Stimulated activated CD8-positive, alpha-beta memory T cell treated with anti-CD3 and anti-CD28 coated beads, Interleukin-15, amount 100 ng/mL, for 24 hours (primary cell): ENCODE measurements at regions not wholly inside any gene's neighbourhood (a gene's known extent, or its start where the extent isn't known, plus 50 kb on each side); places are given as distances from the start of the nearest gene placed in this dataset.

ENCODE experiments used
- DNase-seq: peaks from one replicate; pipeline ENCODE4 v3.0.0-alpha.2; 2020; ENCODE audit warnings: low read depth

GRCh38 chr7:136665878-136666509 lies 202.5 kb upstream of the CHRM2 start:
- DNase-seq, result no peak

- no peak for DNase-seq
Measured at GRCh38 chr7:136664537-136664936, 203.9 kb upstream of the CHRM2 start.

DNA sequence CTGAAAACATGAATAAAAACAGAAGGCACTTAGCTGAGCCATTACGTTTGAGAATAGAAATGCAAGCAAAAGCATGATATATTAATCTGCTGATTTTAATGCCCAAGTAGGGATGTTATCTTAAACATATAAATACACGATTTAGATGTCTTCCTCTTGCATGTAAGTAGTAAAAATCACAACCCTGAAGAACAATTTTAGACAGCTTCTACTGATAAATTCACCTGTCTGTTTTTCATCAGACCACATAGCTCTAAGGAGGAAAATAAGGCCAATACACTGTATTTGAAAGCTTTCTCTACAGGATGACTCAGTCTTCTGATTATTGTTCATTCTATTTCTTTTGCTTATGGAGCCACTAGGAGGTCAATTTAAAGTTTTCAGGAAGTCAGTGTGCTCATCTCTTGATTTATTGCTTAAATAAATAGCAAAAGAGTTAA lies 210.9 kb upstream of the CHRM2 start:
- no peak for DNase-seq

DNA sequence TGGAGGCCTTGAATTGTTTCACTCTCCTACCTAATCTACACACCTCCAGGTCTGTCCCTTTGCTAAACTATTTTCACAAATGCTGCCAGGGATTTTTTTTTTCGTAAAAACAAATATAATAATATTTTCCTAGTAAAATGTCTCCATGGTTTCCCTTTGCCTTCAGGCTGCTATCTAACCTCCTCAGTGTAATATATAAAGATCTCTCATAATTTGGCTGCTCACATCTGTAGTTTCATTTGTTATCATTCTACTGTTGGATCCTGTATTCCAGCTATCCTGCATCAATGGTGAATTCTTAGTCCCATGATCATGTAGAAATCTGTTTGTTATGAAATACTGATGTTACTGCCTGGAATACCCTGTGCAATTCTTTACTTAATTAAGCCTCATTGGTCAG lies 211.9 kb upstream of the CHRM2 start:
- DNase-seq, result no peak

DNA sequence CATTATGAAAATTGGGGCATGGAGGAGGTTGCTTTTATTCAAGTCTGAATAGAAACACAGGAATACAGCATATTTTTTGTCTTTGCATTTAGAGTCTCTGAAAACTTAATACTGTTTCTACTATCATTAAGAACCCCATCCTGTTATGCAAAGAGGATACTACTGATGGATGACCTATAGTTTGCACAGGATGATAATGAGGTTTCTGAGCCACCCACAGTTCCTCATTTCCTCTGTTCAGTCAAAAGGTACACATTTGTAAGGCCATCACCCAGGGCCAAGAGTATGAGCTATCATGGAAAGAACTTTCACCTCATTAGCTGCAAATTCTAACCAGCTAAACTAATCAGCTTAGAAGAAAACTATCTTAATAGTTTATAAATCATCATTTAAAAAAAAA lies 213.0 kb upstream of the CHRM2 start:
- no peak for DNase-seq

- no peak for DNase-seq
Measured at GRCh38 chr7:136654406-136654805, 214.0 kb upstream of the CHRM2 start.

GRCh38 chr7:136652635-136653370 lies 215.6 kb upstream of the CHRM2 start:
- no peak for DNase-seq

DNA sequence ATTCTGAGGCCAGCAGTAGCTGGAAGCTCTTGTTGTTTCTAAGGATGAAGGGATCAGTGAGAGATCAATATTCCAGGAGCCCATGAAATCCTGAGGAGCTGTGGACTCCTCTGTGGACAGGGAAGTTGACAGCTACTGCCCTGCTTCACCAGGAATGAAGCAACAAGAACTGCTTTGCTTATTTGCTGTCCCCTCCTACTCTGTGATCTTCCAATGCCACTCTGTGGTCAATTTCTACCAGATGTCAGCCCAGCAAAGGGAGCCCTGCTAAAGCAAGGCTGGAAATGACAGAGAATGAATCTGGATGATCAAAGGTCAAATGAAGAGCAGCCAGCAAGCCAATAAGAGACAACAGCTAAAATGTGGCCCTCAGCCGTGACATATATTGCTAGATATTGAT lies 227.5 kb upstream of the CHRM2 start:
- no peak for DNase-seq

DNA sequence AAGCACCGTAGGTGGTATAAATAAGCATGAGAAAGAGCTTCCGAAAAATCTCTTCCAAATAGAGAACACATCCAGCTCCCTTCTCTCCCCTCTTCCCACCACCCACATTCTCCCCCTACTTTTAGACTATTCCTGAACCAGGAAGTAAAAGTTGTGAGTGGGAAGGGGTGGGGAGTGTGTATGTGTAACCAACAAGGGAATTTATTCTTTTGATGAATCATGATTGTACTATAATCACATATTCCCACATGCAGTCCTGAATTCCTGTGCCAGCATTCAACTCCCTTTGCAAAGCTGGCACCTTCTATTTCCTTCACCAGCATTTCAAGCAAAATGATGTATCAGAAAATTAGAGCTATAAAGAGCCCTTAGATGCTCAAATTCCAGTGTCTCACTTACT lies 230.6 kb upstream of the CHRM2 start:
- no peak for DNase-seq

GRCh38 chr7:136635751-136636150 lies 232.7 kb upstream of the CHRM2 start:
- no peak for DNase-seq

DNA sequence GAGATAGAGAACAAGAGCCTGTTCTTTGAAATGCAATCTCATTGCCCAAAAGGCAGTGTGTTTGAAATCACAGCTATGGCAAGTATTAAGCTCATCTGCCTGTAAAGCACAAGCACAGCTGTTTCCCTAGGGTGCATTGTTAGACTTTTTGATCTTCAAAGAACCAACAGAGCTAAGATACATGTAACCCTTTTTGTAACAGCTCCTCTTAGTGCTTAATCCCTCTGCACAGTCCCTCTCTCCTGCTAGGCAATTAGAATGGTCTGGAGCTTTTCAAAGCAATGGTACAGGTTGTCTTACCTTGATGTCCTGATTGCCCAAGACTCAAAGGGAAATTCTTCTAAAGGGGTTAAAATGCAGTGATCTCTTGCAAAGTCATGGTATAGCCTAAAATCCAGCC lies 249.6 kb upstream of the CHRM2 start:
- no peak for DNase-seq

DNA sequence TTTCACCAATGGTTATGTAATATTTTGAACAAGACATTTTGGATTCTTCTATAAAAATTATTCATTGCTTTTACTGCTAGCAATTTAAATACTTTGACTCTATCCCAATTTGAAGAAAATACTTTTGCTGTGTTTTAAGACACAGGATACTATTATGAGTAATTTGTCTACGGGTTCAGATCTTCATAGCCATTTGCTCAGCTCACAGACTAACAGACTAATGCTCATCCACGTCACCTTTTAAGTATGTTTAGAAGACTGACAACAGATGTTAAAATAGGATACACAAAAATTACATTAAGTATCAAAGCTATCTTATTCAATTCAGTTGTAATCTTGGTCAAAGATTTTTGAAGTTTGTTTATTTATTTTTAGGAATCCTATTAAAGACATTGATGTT lies 251.3 kb upstream of the CHRM2 start:
- no peak for DNase-seq

DNA sequence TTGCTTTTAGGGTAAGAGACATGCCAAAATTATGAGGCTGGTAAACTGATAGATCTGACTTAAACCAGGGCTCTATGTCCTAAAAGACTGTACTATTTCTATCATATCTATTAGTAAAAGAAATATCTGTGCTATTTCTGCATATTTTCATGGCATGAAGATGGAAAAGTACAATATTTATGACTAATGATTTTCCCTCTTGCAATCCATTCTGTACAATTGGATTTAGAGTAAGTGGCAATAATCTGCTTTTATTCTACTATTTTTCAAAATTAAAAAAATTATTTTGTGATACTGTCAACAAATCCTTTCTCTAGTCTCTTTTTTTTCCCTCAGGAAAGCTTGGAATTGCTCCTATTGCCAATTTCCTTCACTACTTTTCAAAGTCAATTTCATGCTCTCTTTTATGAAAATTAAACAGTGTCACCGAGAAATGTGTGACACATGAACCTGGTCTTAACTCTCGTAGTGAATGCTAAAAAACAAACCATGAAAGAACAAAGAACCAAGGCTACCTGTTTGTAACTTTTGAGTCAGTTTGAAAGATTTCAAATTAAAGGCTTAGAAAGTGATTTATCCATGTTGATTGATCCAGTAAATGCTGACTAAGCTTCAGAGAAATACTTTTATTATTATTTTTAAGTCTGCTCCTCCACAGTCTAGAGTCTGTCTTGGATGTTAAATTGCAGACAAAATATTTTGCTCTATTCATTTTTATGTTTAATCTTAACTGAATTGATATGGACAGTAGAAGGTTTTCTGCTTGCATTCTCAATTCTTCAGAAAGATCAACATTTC lies 262.7 kb upstream of the CHRM2 start:
- no peak for DNase-seq

GRCh38 chr7:136601772-136602171 lies 266.7 kb upstream of the CHRM2 start:
- DNase-seq, result no peak

DNA sequence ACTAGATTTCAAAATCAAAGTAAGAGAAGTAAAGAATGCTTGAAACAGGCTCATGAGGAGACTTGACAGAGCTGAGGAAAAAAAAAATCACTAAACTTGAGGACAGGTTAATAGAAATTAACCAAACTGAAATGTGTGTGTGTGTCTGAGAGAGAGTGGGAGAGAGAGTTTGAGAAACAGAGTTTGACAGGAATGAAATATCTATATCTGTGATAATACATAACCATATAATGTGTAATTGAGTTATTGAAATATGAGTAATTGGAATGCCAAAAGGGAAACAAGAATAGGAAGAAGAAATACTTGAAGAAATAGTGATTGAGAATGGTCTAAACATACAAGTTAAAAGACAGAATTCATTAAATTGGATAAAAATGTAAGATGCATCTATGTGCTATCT lies 268.0 kb upstream of the CHRM2 start:
- no peak for DNase-seq

GRCh38 chr7:136594739-136595144 lies 273.7 kb upstream of the CHRM2 start:
- DNase-seq, result no peak

DNA sequence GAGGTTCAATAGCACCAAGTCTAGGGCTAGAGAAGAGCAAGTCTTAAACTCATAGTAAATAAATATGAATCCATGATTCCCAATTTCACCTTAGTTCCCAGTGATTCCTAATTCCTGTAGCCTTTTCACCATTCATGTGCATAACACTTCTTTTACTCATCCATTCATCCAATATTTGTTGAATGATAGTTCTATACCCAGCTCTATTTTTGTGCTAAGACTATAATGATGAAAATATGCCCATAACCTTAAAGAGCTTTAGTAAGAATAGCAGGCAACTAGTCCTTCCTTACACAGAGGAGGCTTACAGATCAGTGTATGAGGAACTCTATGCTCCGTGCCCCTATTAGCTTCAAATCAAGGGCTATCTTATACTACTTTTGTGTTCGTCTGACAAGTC lies 280.2 kb upstream of the CHRM2 start:
- no peak for DNase-seq

DNA sequence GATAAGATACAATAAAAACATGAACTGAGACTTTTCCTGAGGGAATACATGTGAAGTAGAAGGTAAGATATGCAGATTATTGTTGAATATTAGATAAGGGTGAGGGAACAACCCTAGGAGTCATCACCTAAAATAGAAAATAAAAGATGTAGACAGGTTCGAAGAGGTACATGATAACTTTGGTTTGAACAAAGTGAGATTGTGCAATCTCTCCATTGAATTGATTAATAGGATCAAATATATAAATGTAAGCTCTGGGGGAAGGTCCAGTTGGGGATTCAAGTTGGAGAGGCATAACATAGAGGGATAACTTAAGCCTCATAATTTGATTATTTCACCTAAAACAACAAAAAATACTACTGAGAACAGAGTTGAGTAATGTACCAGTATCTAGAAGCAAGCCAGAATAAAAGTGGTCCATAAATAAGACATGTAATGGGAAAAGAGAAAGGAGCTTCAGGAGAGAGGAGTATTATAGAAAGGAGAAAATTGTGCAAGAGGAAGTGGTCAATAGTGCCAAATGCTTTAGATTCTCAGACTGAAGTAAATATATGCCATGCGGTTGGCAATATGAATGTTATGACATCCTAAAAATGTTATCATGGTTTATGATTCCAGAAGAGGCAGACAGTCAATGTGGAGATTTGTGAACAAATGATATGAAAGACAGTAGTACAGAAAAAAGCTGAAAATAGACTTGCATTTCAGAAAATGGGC lies 282.3 kb upstream of the CHRM2 start:
- DNase-seq, result no peak

- DNase-seq, result no peak
Measured at GRCh38 chr7:136566491-136566890, 302.0 kb upstream of the CHRM2 start.

- no peak for DNase-seq
Measured at GRCh38 chr7:136555933-136556332, 312.5 kb upstream of the CHRM2 start.

DNA sequence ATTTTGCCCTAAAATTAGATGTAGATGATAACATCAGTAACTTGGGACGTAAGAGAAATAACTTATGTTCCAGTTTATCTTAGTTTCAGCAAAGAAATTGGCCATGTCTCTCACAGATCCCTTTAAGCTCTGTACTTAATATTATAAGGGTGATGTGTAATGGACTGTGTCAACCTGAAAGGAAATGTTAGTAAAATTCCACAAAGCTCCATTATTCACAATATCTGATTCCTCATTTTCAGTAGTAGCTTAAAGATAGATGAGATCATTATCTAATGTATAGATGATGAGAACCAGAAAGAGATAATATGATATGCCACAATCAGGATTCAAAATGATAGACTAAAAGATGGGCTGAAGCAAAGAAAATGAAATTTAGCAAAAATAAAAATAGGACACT lies 316.8 kb upstream of the CHRM2 start:
- no peak for DNase-seq

- DNase-seq, result no peak
Measured at GRCh38 chr7:136549756-136550155, 318.7 kb upstream of the CHRM2 start.

DNA sequence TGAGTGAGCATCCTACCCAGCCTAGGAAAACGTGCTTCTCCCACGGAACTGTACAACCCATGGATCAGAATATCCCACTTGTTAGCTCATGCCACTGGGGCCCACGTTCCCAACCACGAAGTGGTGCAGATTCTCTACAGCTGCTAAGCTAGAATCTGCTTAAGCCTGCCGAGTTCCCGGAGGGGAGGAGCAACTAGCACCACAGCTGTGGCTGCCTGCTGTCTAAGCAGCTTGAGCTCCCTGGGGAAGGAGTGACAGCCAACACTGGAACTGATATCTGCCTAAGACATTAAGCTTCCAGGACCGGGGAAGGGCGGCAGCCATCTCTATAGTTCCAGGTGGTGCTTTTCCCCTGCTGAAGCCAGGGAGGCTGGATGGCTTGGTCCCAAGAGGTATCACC lies 334.7 kb upstream of the CHRM2 start:
- DNase-seq, result no peak
